ENCODE measurements at regions not wholly inside any gene's neighbourhood (a gene's known extent, or its start where the extent isn't known, plus 50 kb on each side); places are given as distances from the start of the nearest gene placed in this dataset.

- TF ChIP-seq EZH2 (IDR thresholded peaks at IDR 0.05; ENCODE audit: borderline replicate concordance, low read depth, low read length): no peak
- TF ChIP-seq HDAC2 (IDR thresholded peaks at IDR 0.05): no peak
- TF ChIP-seq CSDE1 (IDR thresholded peaks at IDR 0.05): no peak
- no peak for TF ChIP-seq ZBTB33 (CRISPR knock-in tag; IDR thresholded peaks at IDR 0.05)
- TF ChIP-seq SMAD2 (IDR thresholded peaks at IDR 0.05; ENCODE audit: low read depth, low read length): no peak
- no peak for TF ChIP-seq POLR2AphosphoS2 (IDR thresholded peaks at IDR 0.05; ENCODE audit: low read length)
- no peak for TF ChIP-seq SLC30A9 (CRISPR knock-in tag; IDR thresholded peaks at IDR 0.05)
- TF ChIP-seq CBFB (CRISPR knock-in tag; IDR thresholded peaks at IDR 0.05): no peak
- no peak for TF ChIP-seq ZNF695 (CRISPR knock-in tag; IDR thresholded peaks at IDR 0.05)
These were observed 125.1 kb upstream of the LYZL1 start (continued) for GRCh38 chr10:29163746-29164145.

- WGBS (ENCODE audit: insufficient coverage, low coverage, missing lambda C conversion rate): 2% methylated on average over 4 of the region's 4 CpGs
- Histone ChIP-seq H3K4me3 (no peak overlapping the region), H3K36me3 (ENCODE audit: control insufficient read depth, insufficient read depth, low read length) (no peaks in the 10 kb centered on the region), H3K9me3 (replicated peaks; ENCODE audit: control insufficient read depth, insufficient read depth, low read depth, low read length) (0 out of 2 replicates have a peak, but pooled peaks cover 3% of the 10 kb centered on the region), H2AFZ (ENCODE audit: low read depth, low read length) (no peak overlapping the region), H3K9ac (ENCODE audit: insufficient read depth in 1 of 2, low read depth in 2 of 2, low read length in 2 of 2) (no peak overlapping the region), H3K79me2 (ENCODE audit: control insufficient read depth, insufficient read depth, low read length) (no peaks in the 10 kb centered on the region), H3K27me3 (ENCODE audit: control insufficient read depth in 2 of 2, insufficient read depth in 2 of 2, low read length in 2 of 2) (no peaks in the 10 kb centered on the region), H4K20me1 (replicated peaks; ENCODE audit: control insufficient read depth, insufficient read depth, low read length) (no peaks in the 10 kb centered on the region), H3K4me2 (ENCODE audit: insufficient read depth, low read length) (no peak overlapping the region), H3K27ac (ENCODE audit: extremely low read depth, low read depth, low read length) (no peak overlapping the region), H3K9me1 (ENCODE audit: control insufficient read depth, insufficient read depth, low read length) (no peaks in the 10 kb centered on the region), H3K4me1 (replicated peaks in 1 of 2; ENCODE audit: control insufficient read depth in 2 of 2, insufficient read depth in 2 of 2, low read length in 2 of 2) (no peaks in the 10 kb centered on the region)
- FAIRE-seq (no peak), DNase-seq (ENCODE audit: extremely low read depth in 1 of 4, low spot score in 3 of 4) (no peak), ATAC-seq (no peak)
- TF ChIP-seq ZNF280A (IDR thresholded peaks at IDR 0.05; ENCODE audit: low read depth, partially characterized antibody) (peak; percentile 65), CBX5 (IDR thresholded peaks at IDR 0.05; ENCODE audit: borderline replicate concordance, low read depth) (0 out of 2 replicates have a peak, but pooled peaks have one; percentile 42), HNRNPH1 (optimal IDR thresholded peaks at IDR 0.05; ENCODE audit: low read depth, low read length) (no peak), XRCC4 (IDR thresholded peaks at IDR 0.05; ENCODE audit: extremely low read depth, insufficient read depth, insufficient read length) (no peak), TRIM28 (IDR thresholded peaks at IDR 0.05) (peak; percentile 82; the same call in 1 of the 2 replicates), CBX3 (IDR thresholded peaks at IDR 0.05; ENCODE audit: borderline replicate concordance in 1 of 2, low read length in 2 of 2) (peak in 1 of 2 experiments; percentile 80; a peak in 2 of 3 replicates)
- CTCF ChIA-PET (ENCODE audit: low intra/inter-chr PET ratio): no interaction called here
- intact Hi-C loops (cut with micrococcal nuclease): no loop called here
- POLR2A ChIA-PET: no interaction called here
- in situ Hi-C loops (cut with MboI): no loop called here
- BruUV-seq (replicated peaks): no TSS peak
These were observed 122.2 kb upstream of the LYZL1 start for GRCh38 chr10:29166713-29167112.
